ENCODE measurements at regions not wholly inside any gene's neighbourhood (a gene's known extent, or its start where the extent isn't known, plus 50 kb on each side); places are given as distances from the start of the nearest gene placed in this dataset.

GRCh38 chr1:230008721-230009120 lies 58.3 kb upstream of the GALNT2 start:
- H3K4me3 Mint-ChIP-seq (ENCODE audit: low read depth) = no peak overlapping the region
- intact Hi-C loops (cut with micrococcal nuclease) = no loop called here
- DNase-seq (ENCODE audit: low spot score) = no peak
- H3K36me3 Mint-ChIP-seq (ENCODE audit: low read depth) = no peaks in the 10 kb centered on the region
- H3K9me3 Mint-ChIP-seq = no peaks in the 10 kb centered on the region
- no peak overlapping the region for H3K27ac Mint-ChIP-seq
- peaks cover 5% of the 10 kb centered on the region for H3K27me3 Mint-ChIP-seq (ENCODE audit: low read depth)
- no peaks in the 10 kb centered on the region for H3K4me1 Mint-ChIP-seq (ENCODE audit: low read depth)

GRCh38 chr1:230009611-230010313 lies 57.3 kb upstream of the GALNT2 start:
- Mint-ChIP-seq H3K9me3 (no peaks in the 10 kb centered on the region), H3K4me3 (ENCODE audit: low read depth) (no peak overlapping the region), H3K27me3 (ENCODE audit: low read depth) (peaks cover 11% of the 10 kb centered on the region), H3K27ac (no peak overlapping the region), H3K36me3 (ENCODE audit: low read depth) (no peaks in the 10 kb centered on the region), H3K4me1 (ENCODE audit: low read depth) (no peaks in the 10 kb centered on the region)
- no peak for DNase-seq (ENCODE audit: low spot score)
- intact Hi-C loops (cut with micrococcal nuclease) = no loop called here

GRCh38 chr1:230010603-230011332 lies 56.3 kb upstream of the GALNT2 start:
- Mint-ChIP-seq H3K4me3 (ENCODE audit: low read depth) (no peak overlapping the region), H3K9me3 (no peaks in the 10 kb centered on the region)

GRCh38 chr1:230011333-230012092 lies 55.5 kb upstream of the GALNT2 start:
- Mint-ChIP-seq H3K4me3 (ENCODE audit: low read depth) (no peak overlapping the region), H3K9me3 (no peaks in the 10 kb centered on the region), H3K36me3 (ENCODE audit: low read depth) (no peaks in the 10 kb centered on the region), H3K27me3 (ENCODE audit: low read depth) (peaks cover 11% of the 10 kb centered on the region), H3K27ac (no peak overlapping the region), H3K4me1 (ENCODE audit: low read depth) (no peaks in the 10 kb centered on the region)
- no peak for DNase-seq (ENCODE audit: low spot score)
- intact Hi-C loops (cut with micrococcal nuclease) = no loop called here

More at GRCh38 chr1:230010603-230011332, 56.3 kb upstream of the GALNT2 start:
- H3K27me3 Mint-ChIP-seq (ENCODE audit: low read depth) = peaks cover 11% of the 10 kb centered on the region
- intact Hi-C loops (cut with micrococcal nuclease) = no loop called here
- DNase-seq (ENCODE audit: low spot score) = no peak
- no peaks in the 10 kb centered on the region for H3K4me1 Mint-ChIP-seq (ENCODE audit: low read depth)
- H3K27ac Mint-ChIP-seq = no peak overlapping the region
- no peaks in the 10 kb centered on the region for H3K36me3 Mint-ChIP-seq (ENCODE audit: low read depth)

GRCh38 chr1:230012093-230012393 lies 55.0 kb upstream of the GALNT2 start:
- Mint-ChIP-seq H3K27ac (no peak overlapping the region), H3K4me3 (ENCODE audit: low read depth) (no peak overlapping the region), H3K36me3 (ENCODE audit: low read depth) (no peaks in the 10 kb centered on the region), H3K27me3 (ENCODE audit: low read depth) (peaks cover 11% of the 10 kb centered on the region), H3K9me3 (no peaks in the 10 kb centered on the region), H3K4me1 (ENCODE audit: low read depth) (no peaks in the 10 kb centered on the region)
- intact Hi-C loops (cut with micrococcal nuclease) = no loop called here
- DNase-seq (ENCODE audit: low spot score) = no peak

- H3K4me3 Mint-ChIP-seq (ENCODE audit: low read depth) = no peak overlapping the region
- no peak overlapping the region for H3K27ac Mint-ChIP-seq
- no peaks in the 10 kb centered on the region for H3K4me1 Mint-ChIP-seq (ENCODE audit: low read depth)
- no peaks in the 10 kb centered on the region for H3K9me3 Mint-ChIP-seq
- no peak for DNase-seq (ENCODE audit: low spot score)
- no peaks in the 10 kb centered on the region for H3K36me3 Mint-ChIP-seq (ENCODE audit: low read depth)
- H3K27me3 Mint-ChIP-seq (ENCODE audit: low read depth) = peaks cover 11% of the 10 kb centered on the region
- intact Hi-C loops (cut with micrococcal nuclease) = no loop called here
Observed at GRCh38 chr1:230012741-230013140, 54.3 kb upstream of the GALNT2 start.

GRCh38 chr1:230016159-230016558 lies 50.9 kb upstream of the GALNT2 start:
- Mint-ChIP-seq H3K4me1 (ENCODE audit: low read depth) (no peaks in the 10 kb centered on the region), H3K4me3 (ENCODE audit: low read depth) (no peak overlapping the region), H3K27ac (no peak overlapping the region), H3K27me3 (ENCODE audit: low read depth) (peaks cover 15% of the 10 kb centered on the region), H3K9me3 (no peaks in the 10 kb centered on the region), H3K36me3 (ENCODE audit: low read depth) (no peaks in the 10 kb centered on the region)
- no peak for DNase-seq (ENCODE audit: low spot score)
- intact Hi-C loops (cut with micrococcal nuclease) = no loop called here
